Occipital lobe (tissue), 1 donor: ENCODE measurements at regions not wholly inside any gene's neighbourhood (a gene's known extent, or its start where the extent isn't known, plus 50 kb on each side); places are given as distances from the start of the nearest gene placed in this dataset.

Experiments used
- DNase-seq: peaks from one replicate; lab custom pipeline; 2025; lab: John Stamatoyannopoulos, UW

- DNase-seq = no peak
Observed at GRCh38 chr1:80842796-80843195, 957.9 kb upstream of the ADGRL2 start.

DNA sequence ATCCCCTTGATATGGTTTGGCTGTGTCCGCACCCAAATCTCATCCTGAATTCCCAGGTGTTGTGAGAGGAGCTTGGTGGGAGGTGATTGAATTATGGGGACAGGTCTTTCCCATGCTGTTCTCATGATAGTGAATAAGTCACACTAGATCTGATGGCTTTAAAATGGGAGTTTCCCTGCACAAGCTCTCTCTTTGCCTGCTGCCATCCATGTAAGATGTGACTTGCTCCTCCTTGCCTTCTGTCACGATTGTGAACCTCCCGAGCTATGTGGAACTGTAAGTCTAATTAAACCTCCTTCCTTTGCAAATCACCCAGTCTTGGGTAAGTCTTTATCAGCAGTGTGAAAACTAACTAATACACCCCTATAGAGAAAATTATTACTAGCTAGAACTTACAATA is 959.5 kb upstream of the ADGRL2 start:
- DNase-seq = no peak

DNA sequence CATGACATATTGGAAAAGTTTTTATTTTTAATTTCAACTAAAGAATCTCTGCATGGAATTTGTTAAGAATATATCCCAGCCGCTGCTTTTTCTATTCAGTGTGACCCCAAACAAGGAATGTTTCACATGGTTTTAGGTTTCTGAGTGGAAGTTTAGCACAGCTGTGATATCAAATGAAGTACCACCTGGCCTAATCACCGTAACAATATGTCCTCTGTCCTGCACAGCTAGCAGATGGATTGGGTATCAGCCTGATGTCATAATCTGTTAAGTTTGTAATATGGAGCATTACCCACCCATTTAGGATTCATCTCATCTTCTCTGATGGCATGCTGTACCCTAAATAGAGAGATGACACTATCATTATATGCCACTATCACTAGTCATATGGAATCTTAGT is 963.7 kb upstream of the ADGRL2 start:
- no peak for DNase-seq

GRCh38 chr1:80836505-80836904 is 964.2 kb upstream of the ADGRL2 start:
- no peak for DNase-seq

DNA sequence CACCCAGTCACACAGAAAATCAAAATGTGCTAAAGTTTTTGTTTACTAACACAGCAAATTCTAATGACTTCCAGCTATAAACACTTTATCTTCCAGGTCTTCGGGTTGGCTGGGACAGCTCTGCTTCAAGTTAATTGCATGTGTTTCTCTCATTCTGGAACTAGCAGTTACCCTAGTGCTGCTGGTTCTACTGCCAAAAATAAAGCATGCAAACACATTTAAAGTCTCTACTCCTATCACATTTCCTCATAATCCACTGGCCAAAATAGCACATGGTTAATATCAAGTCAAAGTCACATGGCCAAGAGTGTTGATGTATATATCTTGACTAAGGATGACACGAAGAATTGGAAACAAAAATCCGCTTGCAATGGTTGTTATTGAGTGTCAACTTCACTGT is 973.1 kb upstream of the ADGRL2 start:
- no peak for DNase-seq

DNA sequence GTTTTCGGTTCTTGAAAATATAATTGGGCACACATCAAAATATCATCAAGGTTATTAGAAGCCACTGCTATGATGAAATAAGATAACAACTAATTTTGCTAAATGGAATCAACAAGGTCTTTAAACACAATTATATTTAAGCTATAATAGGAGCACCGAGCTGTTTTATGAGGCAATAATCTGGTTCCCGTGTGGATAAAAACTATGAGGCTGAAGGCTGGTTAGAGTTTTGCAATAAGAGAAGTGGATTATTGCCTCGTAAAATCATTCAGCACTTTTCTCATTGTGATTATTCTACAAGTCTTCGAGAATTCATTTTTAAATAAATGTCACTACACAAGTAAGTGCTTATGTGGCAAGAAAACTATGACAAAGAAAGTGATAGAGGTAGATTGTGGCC is 975.7 kb upstream of the ADGRL2 start:
- DNase-seq = no peak

DNA sequence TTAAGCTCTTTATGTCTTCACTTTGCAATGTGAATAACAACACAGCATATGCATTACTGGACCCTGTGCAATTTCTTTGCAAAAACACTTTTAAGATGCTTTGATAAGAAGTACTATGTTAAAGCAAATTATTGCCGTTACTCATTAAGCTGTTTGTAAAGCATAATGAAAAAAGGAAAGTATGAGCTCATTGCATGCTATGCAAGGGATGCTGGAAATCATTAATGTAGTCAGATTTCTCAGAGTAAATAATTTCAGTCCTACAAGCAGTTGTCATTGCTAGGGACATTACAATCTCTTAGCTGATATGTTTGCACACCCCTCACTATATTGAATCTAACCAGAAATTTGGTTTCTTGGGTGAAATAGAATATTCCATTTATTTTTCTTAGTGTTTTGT is 982.5 kb upstream of the ADGRL2 start:
- no peak for DNase-seq

DNA sequence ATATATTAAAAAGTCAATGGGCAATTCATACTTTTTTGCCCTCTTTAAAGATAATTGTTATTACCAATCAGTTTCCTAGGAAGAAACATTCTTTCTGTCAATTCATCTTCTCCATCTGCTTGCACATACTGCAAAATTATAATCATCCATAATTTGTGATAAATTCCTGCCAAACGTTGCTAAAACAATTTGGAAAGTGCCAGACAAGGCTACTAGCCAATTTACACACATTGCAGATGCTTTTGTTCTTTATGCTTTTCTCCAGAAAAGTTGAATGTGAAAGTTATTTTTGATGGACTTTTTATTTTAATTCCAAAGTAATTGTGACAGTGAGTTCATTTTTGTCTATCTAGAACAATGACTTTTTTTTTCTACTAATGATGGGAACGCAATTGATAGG is 992.8 kb upstream of the ADGRL2 start:
- DNase-seq = no peak

DNA sequence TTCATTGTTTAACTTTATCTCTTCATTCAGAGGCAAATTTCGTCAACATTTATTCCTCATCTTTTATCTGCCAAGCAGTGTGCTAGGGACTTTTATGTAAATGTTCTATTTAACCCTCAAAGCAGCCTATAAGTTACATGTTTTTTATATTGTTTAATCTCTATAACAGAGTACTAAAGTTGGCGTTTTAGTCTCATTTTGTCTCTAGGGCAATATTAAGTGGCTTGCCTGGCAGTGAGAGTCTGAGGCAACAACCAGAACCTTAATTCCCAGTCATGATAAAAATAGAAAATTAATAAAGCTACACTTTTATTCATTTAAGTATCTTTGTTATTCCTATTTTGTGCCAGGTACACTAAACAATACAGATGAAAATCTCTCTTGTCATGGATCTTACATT is 994.3 kb upstream of the ADGRL2 start:
- no peak for DNase-seq

GRCh38 chr1:80801695-80802094 is 999.0 kb upstream of the ADGRL2 start:
- DNase-seq = no peak

DNA sequence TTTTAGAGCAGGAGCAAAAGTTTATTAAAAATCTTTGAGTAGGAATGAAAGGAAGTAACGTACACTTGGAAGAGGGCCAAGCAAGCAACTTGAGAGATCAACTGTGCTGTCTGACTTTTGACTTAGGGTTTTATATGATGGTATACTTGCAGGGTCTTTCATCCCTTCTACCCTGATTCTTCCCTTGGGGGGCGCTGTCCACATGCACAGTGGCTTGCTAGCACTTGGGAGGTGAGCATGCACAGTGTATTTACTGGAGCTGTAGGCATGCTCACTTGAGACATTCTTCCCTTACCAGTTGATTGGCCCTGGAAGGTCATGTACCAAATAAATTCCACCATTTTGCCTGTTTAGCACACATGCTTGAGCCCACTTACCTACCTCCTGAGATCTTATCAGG is 1001.3 kb upstream of the ADGRL2 start:
- DNase-seq = no peak

DNA sequence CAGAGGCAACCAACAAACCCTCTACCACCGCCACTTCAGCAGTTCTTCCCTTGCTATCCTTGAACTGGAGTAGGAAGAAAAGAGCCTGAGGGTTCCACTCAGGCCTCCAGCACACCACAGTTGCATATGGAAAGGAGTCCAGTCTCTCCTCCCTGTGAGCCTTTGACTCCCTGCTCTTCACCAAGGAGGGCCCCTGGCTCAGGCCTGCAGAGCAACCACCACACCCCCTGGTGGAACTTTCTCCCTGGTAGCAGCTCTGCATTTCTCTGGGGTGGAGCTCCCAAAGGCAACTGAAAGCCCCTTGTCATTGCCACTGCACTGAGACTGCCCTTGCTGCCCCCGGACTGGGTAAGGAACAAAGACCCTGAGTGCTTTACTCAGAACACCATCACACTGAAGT is 1021.5 kb upstream of the ADGRL2 start:
- no peak for DNase-seq

DNA sequence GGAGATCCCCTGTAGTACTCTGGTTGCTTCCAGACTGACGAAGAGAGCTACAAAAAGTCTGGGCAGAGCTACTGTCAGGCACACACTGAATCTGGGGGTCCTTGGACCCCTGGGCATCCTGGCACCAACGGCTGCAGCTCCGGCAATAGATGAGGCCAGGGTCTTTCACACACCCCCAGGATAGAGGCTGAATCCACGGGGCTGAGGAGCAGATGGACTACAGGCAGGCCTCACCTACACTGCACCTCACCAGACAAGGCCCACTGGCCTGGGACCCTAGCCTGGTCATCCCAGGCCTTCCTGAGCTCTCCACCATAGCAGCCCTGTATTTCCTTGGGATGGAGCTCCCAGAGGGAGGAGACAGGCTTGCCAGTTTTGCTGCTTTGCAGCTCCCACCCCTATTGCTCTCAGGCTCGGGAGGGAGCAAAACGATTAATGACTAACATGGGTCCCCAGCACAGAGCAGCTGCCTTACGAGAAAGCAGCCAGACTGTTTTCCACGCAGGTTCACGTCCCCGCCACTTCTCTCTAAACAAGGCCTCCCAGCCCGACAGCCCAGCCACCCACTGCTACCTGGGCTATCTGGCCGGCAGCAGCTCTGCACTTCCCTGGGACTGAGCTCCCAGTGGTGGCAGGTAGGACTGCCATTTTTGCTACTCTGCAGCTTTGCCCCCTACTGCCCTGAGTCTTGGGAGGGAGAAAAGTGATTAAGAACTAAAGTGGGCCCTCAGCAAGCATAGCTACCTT is 1022.5 kb upstream of the ADGRL2 start:
- DNase-seq = no peak

GRCh38 chr1:80776266-80776665 is 1024.5 kb upstream of the ADGRL2 start:
- no peak for DNase-seq

DNA sequence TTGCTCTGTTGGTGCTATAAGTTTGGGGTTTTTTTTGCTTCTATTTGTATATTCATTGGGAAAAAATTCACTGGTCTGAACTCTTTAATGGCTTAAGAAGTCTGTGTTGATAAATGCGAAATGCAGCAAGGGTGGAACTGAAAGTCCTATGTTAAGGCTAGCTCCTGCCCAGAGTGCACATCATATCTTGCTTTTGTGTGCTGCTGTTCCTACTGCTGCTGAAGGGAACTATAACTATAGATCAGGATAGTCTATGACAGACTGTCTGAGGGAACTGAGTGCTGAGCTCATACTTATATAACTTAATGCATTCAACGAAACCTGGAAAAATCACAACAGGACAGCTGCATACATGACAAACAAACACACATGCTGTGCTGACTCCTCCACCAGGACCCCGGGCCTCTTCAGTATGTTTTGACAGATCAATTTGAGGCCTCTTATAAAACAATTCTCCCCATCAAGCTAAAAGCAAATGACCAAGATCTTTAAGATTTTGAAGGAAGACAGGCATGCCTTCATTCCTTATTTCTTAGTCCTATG is 1031.5 kb upstream of the ADGRL2 start:
- DNase-seq = no peak

GRCh38 chr1:80767711-80768110 is 1033.0 kb upstream of the ADGRL2 start:
- no peak for DNase-seq

GRCh38 chr1:80759354-80759753 is 1041.4 kb upstream of the ADGRL2 start:
- DNase-seq = no peak

DNA sequence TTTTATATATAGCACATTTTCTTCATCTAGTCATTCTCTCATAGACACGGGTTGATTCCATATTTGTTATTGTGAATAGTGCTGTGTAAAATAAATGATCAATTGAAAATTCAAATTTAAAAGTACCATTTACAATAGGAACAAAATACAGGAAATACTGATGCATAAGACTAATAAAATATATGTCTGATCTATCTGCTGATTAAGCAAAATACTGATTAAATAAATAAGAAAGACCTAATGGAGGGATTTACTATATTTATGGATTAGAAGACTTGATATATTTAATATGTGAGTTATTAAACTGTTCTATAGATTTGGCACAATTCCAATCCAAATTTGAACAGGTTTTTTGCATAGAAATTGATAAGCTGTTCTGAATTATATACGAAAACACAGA is 1044.8 kb upstream of the ADGRL2 start:
- no peak for DNase-seq

- DNase-seq = no peak
Observed at GRCh38 chr1:80751204-80751603, 1049.5 kb upstream of the ADGRL2 start.

- no peak for DNase-seq
Observed at GRCh38 chr1:80731241-80731894, 1069.4 kb upstream of the ADGRL2 start.

GRCh38 chr1:80722611-80723010 is 1078.1 kb upstream of the ADGRL2 start:
- DNase-seq = no peak

DNA sequence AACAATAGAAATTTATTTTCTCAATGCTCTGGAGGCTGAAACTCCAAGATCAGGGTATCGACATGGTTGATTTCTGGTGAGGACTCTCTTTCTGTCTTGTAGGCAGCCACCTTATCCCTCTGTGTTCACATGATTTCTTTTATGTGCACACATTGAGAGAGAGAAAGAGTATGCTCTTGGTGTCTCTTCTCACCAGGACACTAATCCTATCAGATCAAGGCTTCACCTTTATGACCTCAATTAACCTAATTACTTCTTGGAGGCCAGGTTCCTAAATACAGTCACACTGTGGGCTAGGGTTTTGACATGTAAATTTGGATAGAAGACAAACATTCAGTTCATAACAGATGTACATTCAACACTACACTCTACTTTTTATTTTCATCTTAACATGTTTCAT is 1094.2 kb upstream of the ADGRL2 start:
- DNase-seq = no peak

GRCh38 chr1:80678438-80678837 is 1122.3 kb upstream of the ADGRL2 start:
- DNase-seq = no peak
